Upper lobe of left lung (tissue), 4 donors: ENCODE measurements at regions not wholly inside any gene's neighbourhood (a gene's known extent, or its start where the extent isn't known, plus 50 kb on each side); places are given as distances from the start of the nearest gene placed in this dataset.

Experiments
- CTCF ChIP-seq, 6 experiments: fragments of 450-650 bp in 4 of 6; fragments of 200-600 bp in 2 of 6; sonication (generic) in 2 of 6; IDR thresholded peaks; one replicate each; pipeline ENCODE4 v1.5.1; 2016 to 2019; ENCODE audit warnings: antibody characterized with exemption in 6 of 6
- POLR2A ChIP-seq, 4 donors: fragments of 450-650 bp; IDR thresholded peaks; one replicate each; pipeline ENCODE4 v1.5.1; 2016 to 2017; ENCODE audit warnings: antibody characterized with exemption in 4 of 4, mild to moderate bottlenecking in 2 of 4
- POLR2AphosphoS5 ChIP-seq, 2 donors: sonication (generic); formaldehyde crosslinking; IDR thresholded peaks; one replicate each; pipeline ENCODE4 v1.5.1; 2017; ENCODE audit warnings: antibody characterized with exemption in 2 of 2

- TF ChIP-seq CTCF (IDR thresholded peaks at IDR 0.05): no peak
- TF ChIP-seq POLR2AphosphoS5 (IDR thresholded peaks at IDR 0.05): no peak
- TF ChIP-seq POLR2A (IDR thresholded peaks at IDR 0.05): no peak
Observed at GRCh38 chr3:83393276-83393675, 1565.5 kb upstream of the CADM2 start.
